ENCODE measurements at regions not wholly inside any gene's neighbourhood (a gene's known extent, or its start where the extent isn't known, plus 50 kb on each side); places are given as distances from the start of the nearest gene placed in this dataset.
"Not testable (repeated sequence)": the region's sequence is repeated elsewhere in the genome, so short reads cannot be mapped to it uniquely, and the experiment has no call there.

DNA sequence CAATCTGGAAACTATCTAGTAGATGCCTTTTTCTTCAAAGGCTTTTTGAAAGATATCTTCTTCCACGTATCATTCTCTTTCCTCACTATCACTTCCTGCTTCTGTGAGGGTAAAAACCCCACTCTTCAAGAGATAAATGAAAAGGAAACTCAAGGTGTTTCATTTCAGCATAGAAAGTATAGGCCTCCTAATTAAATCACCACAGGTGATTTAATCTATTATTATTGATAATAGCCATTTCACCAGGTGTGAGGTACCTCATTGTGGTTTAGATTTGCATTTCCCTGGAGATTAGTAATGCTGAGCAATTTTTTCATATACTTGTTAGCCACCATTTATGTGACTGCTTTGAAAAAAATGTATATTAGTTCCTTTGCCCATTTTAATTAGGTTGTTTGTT is 92.0 kb upstream of the EMCN start:
- no peaks in the 10 kb centered on the region for H3K36me3 Mint-ChIP-seq (ENCODE audit: insufficient read depth in 1 of 3, low read depth in 3 of 3)
- Histone ChIP-seq H3K79me1 (ENCODE audit: insufficient read depth, low read depth, low read length, poor library complexity, severe bottlenecking) (no peaks in the 10 kb centered on the region), H2AK5ac (ENCODE audit: insufficient read length, low read length) (no peak overlapping the region), H2BK120ac (ENCODE audit: low read depth, low read length, poor library complexity, severe bottlenecking) (no peak overlapping the region), H4K5ac (ENCODE audit: insufficient read length, low read depth, low read length) (no peak overlapping the region), H3K23ac (ENCODE audit: insufficient read length, low read depth, low read length) (no peak overlapping the region), H3K14ac (ENCODE audit: insufficient read depth, low read length) (no peak overlapping the region), H3K9me3 (ENCODE audit: control insufficient read depth, low read depth, low read length) (no peaks in the 10 kb centered on the region), H3K27ac (ENCODE audit: insufficient read length, low read depth, low read length) (no peak overlapping the region), H2AFZ (ENCODE audit: low read length) (no peak overlapping the region), H3K27me3 (ENCODE audit: insufficient read depth, low read length) (no peaks in the 10 kb centered on the region), H4K91ac (ENCODE audit: insufficient read length, low read depth, low read length) (no peak overlapping the region), H3K79me2 (ENCODE audit: insufficient read depth, low read length) (no peaks in the 10 kb centered on the region), H4K20me1 (ENCODE audit: control insufficient read depth, insufficient read depth, insufficient read length) (no peaks in the 10 kb centered on the region), H3K4me2 (ENCODE audit: insufficient read depth, insufficient read length, low read length) (no peak overlapping the region), H2BK5ac (ENCODE audit: insufficient read length, low read length) (no peak overlapping the region), H3K4me1 (ENCODE audit: insufficient read depth, low read length) (0 out of 2 replicates have a peak, but pooled peaks cover 4% of the 10 kb centered on the region), H2BK15ac (ENCODE audit: low read depth, low read length) (no peak overlapping the region), H4K8ac (replicated peaks; ENCODE audit: insufficient read length, low read depth, low read length) (no peak overlapping the region), H3K23me2 (ENCODE audit: insufficient read length, low read depth, low read length, poor library complexity, severe bottlenecking) (no peaks in the 10 kb centered on the region), H2BK12ac (ENCODE audit: insufficient read length, low read depth, low read length) (no peak overlapping the region), H3K56ac (ENCODE audit: insufficient read length, low read depth, low read length) (no peak overlapping the region), H2BK20ac (ENCODE audit: low read depth, low read length, poor library complexity, severe bottlenecking) (no peak overlapping the region), H3K9ac (ENCODE audit: extremely low read depth, insufficient read length, low read length) (no peak overlapping the region), H3T11ph (ENCODE audit: low read length) (no peak overlapping the region), H3K4ac (ENCODE audit: low read depth, low read length) (no peak overlapping the region), H3K18ac (ENCODE audit: insufficient read length, low read depth, low read length) (no peak overlapping the region)
- H3K4me1 Mint-ChIP-seq: peaks cover 10 to 13% of the 10 kb centered on the region in 2 experiments
- no peak for DNase-seq
- TF ChIP-seq, protein P1, sequence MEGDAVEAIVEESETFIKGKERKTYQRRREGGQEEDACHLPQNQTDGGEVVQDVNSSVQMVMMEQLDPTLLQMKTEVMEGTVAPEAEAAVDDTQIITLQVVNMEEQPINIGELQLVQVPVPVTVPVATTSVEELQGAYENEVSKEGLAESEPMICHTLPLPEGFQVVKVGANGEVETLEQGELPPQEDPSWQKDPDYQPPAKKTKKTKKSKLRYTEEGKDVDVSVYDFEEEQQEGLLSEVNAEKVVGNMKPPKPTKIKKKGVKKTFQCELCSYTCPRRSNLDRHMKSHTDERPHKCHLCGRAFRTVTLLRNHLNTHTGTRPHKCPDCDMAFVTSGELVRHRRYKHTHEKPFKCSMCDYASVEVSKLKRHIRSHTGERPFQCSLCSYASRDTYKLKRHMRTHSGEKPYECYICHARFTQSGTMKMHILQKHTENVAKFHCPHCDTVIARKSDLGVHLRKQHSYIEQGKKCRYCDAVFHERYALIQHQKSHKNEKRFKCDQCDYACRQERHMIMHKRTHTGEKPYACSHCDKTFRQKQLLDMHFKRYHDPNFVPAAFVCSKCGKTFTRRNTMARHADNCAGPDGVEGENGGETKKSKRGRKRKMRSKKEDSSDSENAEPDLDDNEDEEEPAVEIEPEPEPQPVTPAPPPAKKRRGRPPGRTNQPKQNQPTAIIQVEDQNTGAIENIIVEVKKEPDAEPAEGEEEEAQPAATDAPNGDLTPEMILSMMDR (conservative IDR thresholded peaks at IDR 0.05): no peak
- no CpG with 5 or more reads among the region's 1 CpG for WGBS (ENCODE audit: extremely low coverage, insufficient read length, low lambda C conversion rate)
- H3K27me3 Mint-ChIP-seq (ENCODE audit: low read depth): no peaks in the 10 kb centered on the region; the same call in 1 of the 2 replicates
- H3K27ac Mint-ChIP-seq: no peak overlapping the region; a peak in 1 of 7 replicates
- H3K9me3 Mint-ChIP-seq: no peaks in the 10 kb centered on the region
- H3K4me3 Mint-ChIP-seq: no peak overlapping the region

GRCh38 chr4:100608651-100609050 is 90.8 kb upstream of the EMCN start:
- H2BK15ac ChIP-seq (ENCODE audit: low read depth, low read length); H3K27ac ChIP-seq (ENCODE audit: insufficient read length, low read depth, low read length); H3K27me3 ChIP-seq (ENCODE audit: insufficient read depth, low read length); DNase-seq; H3K79me1 ChIP-seq (ENCODE audit: insufficient read depth, low read depth, low read length, poor library complexity, severe bottlenecking); H4K8ac ChIP-seq (replicated peaks; ENCODE audit: insufficient read length, low read depth, low read length); H2AK5ac ChIP-seq (ENCODE audit: insufficient read length, low read length); H3K9ac ChIP-seq (ENCODE audit: extremely low read depth, insufficient read length, low read length); H3K36me3 Mint-ChIP-seq (ENCODE audit: insufficient read depth in 1 of 3, low read depth in 3 of 3); H3K4ac ChIP-seq (ENCODE audit: low read depth, low read length); H3K18ac ChIP-seq (ENCODE audit: insufficient read length, low read depth, low read length); H3K23ac ChIP-seq (ENCODE audit: insufficient read length, low read depth, low read length); H3K27ac Mint-ChIP-seq; H2AFZ ChIP-seq (ENCODE audit: low read length); H2BK12ac ChIP-seq (ENCODE audit: insufficient read length, low read depth, low read length); H4K91ac ChIP-seq (ENCODE audit: insufficient read length, low read depth, low read length); H3K27me3 Mint-ChIP-seq (ENCODE audit: low read depth); H3K14ac ChIP-seq (ENCODE audit: insufficient read depth, low read length); H3K9me3 ChIP-seq (ENCODE audit: control insufficient read depth, low read depth, low read length); H3K9me3 Mint-ChIP-seq; H4K20me1 ChIP-seq (ENCODE audit: control insufficient read depth, insufficient read depth, insufficient read length); H3K56ac ChIP-seq (ENCODE audit: insufficient read length, low read depth, low read length); H3T11ph ChIP-seq (ENCODE audit: low read length); H3K79me2 ChIP-seq (ENCODE audit: insufficient read depth, low read length); H2BK5ac ChIP-seq (ENCODE audit: insufficient read length, low read length); H3K4me2 ChIP-seq (ENCODE audit: insufficient read depth, insufficient read length, low read length); H3K4me1 ChIP-seq (ENCODE audit: insufficient read depth, low read length); H2BK120ac ChIP-seq (ENCODE audit: low read depth, low read length, poor library complexity, severe bottlenecking); H2BK20ac ChIP-seq (ENCODE audit: low read depth, low read length, poor library complexity, severe bottlenecking); H3K23me2 ChIP-seq (ENCODE audit: insufficient read length, low read depth, low read length, poor library complexity, severe bottlenecking); H4K5ac ChIP-seq (ENCODE audit: insufficient read length, low read depth, low read length); H3K4me3 Mint-ChIP-seq: not testable (repeated sequence)
- no CpG with 5 or more reads among the region's 19 CpGs for WGBS (ENCODE audit: extremely low coverage, insufficient read length, low lambda C conversion rate)
- H3K4me1 Mint-ChIP-seq: peaks cover 10 to 12% of the 10 kb centered on the region in 2 experiments

All from H9 (cell line).